ENCODE measurements at regions not wholly inside any gene's neighbourhood (a gene's known extent, or its start where the extent isn't known, plus 50 kb on each side); places are given as distances from the start of the nearest gene placed in this dataset.
A peak's percentile ranks its signal among the peaks of the same experiment; 100 is the strongest.
"Not testable (repeated sequence)": the region's sequence is repeated elsewhere in the genome, so short reads cannot be mapped to it uniquely, and the experiment has no call there.

DNA sequence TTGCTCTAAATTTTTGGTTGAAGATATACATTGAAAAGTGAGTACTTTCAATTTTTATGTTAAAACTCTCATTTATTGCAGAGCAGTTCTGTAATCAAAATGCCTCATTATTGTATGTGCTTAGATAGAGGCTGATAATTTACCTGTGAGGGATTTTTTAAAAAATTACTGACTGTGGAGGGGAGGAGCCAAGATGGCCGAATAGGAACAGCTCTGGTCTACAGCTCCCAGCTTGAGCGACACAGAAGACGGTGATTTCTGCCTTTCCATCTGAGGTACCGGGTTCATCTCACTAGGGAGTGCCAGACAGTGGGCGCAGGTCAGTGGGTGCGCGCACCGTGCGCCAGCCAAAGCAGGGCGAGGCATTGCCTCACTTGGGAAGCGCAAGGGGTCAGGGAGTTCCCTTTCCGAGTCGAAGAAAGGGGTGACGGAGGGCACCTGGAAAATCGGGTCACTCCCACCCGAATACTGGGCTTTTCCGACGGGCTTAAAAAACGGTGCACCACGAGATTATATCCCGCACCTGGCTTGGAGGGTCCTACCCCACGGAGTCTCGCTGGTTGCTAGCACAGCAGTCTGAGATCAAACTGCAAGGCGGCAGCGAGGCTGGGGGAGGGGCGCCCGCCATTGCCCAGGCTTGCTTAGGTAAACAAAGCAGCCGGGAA lies 89.4 kb downstream of the DDX11 start:
- DNase-seq (ENCODE audit: low spot score): not testable (repeated sequence)

DNA sequence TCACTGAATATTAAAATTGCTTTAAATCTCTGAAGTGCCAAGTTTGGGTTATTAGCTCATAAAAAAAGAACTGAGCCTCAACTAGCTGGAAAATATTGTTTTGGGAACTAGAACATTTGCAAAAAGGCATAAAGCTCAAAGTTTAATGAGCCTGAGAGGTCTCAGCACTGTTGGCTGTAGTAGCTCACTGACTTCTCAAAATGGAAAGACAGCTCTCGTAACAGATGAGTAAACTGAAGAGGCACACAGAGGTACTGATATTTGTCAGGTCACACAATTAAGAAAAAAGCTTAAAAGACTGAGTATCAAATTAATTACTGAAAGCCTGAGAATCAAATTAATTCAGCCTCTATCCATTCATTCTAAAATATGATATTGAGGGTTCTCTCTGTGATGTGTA lies 100.6 kb downstream of the DDX11 start:
- not testable (repeated sequence) for DNase-seq (ENCODE audit: low spot score)

DNA sequence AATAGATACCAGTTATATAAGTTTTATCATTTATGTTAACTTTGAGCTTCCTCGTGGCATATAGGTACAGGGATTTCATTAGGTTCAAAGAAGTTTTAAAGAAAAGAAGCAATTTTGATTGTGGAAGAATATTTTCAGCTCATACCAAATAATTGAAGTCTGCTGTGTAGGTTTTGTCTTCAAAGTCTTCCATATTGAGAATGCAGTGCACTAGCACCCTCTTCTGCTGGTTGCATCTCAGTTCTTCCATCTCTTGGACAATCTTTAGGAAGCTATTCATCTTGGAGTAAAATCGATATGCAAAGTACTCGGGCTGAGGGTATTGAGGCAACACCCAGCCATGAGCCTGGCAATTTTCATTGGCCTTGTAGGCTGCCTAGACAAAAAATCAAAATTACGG lies 103.9 kb downstream of the DDX11 start:
- DNase-seq (ENCODE audit: low spot score): not testable (repeated sequence)

DNA sequence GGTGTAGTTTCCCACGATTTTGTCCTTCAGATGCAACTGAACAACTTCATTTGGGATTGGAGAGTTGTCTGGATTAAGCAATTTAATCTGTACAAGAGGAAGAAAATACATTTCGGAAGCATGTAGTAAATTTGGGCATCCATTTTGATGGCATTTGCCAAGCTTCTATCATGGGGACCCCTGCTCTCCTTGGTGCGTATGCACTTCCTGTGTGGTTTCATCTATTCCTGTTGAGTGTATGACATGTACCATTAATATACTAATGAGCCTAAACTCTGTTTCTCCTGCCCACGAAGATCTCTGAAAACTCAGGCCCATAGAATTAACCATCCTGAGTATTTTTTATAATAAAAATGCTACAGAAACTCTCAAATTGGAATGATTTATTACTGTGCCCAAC lies 105.2 kb downstream of the DDX11 start:
- peak; percentile 18 for DNase-seq (ENCODE audit: low spot score)

DNA sequence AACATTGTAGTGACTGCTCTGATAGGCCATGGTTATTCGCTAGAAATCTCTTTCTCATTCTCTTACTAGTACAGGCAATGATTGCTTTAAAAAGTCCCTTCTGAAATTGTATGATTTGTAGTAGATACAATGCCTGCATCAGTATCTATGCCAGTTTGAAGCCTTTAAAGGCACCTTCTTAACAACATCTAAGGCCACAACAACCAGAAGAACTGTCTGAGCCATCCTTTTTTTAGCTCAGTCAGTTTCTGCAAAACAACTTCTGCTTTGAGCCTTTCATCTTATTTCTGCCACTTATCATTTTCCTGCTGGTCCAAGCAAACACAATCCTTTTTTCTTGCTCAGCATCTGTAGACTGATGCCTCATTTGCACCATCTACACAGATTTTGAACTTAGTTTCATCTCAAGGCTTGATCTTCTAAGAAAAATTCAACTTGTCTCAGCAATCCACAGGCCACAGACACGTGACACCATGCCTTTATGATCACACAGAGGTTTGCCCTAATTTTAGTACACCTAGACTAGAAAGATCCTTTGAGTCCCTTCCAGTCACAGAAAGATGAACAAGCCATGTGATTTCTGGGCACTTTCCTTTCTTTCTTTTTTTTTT lies 106.1 kb downstream of the DDX11 start:
- peak; percentile 52 for DNase-seq (ENCODE audit: low spot score)

DNA sequence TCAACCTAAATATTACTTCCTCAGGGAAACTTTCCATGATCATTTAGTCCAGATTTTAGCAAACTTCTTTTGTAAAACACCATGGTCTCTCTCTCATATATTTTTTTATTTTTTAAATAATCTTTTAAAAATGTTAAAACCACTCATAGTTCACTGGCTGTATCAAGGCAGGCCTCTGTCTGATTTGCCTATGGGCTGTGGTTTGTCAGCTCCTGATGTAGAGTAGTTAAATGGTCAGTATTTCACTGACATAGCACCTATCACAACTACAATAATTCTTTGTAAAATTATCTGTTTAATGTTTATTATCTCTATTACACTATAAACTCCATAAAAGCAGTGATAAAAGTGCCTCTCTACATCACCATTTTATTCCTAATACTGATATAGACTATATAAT lies 108.9 kb downstream of the DDX11 start:
- DNase-seq (ENCODE audit: low spot score): not testable (repeated sequence)

DNA sequence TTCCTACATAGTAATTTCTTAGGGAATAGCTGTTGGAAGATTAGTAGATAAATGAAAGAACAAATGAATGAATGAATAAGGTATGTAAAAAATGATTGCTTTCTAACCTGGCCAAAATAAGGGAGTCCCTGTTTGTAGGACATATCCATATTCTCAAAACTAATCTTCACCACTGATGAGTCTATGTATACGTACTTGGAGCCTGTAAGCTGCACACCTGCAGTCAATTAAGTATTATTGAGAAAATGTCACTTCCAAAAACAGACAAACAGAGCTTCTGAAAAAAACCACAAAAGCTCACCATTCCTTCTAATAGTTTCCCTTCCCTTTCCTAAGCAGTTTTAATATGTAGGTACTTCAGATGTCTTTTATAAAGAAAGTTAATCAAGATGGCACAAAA lies 109.4 kb downstream of the DDX11 start:
- DNase-seq (ENCODE audit: low spot score): peak; percentile 16

DNA sequence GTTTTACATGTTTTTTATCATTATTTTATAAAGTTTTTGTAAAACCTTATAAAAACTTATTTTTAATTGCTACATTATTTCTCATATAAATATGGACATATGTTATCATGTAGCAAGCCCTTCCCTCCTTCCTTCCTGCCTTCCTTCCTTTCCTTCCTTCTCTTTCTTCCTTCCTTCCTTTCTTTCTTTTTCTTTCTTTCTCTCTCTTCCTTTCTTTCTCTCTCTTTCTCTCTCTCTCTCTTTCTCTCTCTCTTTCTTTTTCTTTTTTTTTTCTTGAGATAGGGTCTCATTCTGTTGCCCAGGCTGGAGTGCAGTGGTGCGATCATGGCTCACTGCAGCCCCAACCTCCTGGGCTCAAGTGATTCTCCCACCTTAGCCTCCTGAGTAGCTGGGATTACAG lies 110.2 kb downstream of the DDX11 start:
- DNase-seq (ENCODE audit: low spot score): not testable (repeated sequence)

DNA sequence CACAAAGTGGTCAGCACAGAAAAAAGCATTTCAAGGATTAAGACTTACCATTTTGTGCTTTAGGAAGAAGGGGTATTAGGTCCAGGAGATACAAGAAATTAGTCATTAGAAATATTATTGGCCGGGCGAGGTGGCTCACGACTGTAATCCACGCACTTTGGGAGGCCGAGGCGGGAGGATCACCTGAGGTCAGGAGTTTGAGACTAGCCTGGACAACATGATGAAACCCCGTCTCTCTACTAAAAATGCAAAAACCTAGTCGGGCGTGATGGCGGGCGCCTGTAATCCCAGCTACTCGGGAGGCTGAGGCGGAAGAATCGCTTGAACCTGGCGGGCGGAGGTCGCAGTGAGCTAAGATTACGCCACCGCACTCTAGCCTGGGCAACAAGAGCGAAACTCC lies 111.0 kb downstream of the DDX11 start:
- DNase-seq (ENCODE audit: low spot score): not testable (repeated sequence)

DNA sequence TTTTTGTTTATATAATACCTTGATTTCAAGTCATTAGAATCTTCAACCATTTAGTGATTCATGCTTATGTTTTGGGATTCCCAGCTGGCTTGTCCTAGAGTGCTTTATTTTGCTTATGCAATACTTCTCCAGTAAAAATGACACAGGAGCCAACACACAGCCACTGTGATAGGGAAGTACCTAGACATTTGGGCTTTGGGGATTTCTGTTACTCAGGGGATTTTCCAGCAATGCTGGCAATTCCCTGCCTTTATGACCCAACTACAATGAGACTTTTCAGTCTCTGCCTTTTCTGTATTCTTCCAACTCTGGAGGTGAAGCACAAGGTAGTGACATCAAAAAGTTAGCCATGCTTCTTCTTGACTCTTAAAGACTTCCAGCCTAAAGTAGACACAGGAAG lies 119.0 kb downstream of the DDX11 start:
- not testable (repeated sequence) for DNase-seq (ENCODE audit: low spot score)

DNA sequence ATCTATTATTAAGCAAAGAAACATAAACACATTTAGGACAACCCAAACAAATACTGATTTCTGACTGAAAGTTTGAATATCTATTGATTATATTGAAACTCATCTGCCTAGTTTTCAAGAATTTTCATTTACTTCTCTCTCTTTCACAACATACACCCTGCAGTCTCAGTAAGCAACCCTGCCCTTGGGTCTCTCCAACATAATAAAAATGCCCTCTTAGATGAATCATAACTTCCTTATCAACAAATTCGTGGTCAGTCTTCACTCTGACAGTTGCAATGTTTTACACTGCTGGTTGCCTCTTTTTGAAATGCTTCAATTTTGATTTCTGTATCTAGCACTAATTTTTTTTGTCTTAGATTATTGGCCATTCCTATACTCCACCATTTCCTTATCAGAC lies 122.0 kb downstream of the DDX11 start:
- not testable (repeated sequence) for DNase-seq (ENCODE audit: low spot score)

DNA sequence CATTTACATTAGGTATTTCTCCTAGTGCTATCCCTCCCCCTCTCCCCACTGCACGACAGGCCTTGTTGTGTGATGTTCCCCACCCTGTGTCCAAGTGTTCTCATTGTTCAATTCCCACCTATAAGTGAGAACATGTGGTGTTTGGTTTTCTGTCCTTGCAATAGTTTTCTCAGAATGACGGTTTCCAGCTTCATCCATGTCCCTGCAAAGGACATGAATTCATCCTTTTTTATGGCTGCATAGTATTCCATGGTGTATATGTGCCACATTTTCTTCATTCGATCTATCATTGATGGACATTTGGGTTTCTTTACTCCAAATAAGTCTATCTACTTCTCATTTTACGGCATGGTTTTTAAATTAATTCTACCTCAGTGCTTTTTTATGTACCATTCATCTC lies 125.8 kb downstream of the DDX11 start:
- DNase-seq (ENCODE audit: low spot score): not testable (repeated sequence)

DNA sequence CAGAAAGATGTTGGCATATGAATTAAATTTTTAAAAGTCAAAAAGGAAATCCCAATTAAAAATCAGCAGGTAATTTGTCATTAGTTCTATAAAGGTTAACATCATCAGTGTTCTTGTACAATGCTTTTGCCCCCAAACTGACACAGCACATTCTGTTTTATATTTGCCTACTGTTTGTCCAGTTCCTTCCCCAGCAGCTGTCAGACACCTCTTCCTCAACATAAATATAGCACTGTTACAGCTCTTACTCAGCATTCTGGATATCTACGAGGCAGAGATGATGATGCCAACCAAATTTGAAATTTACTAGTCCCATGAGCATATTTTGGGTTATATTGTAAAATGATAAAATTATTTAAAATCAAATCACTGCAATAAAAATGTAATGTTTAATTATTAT lies 124.6 kb downstream of the SINHCAF start:
- no peak for DNase-seq (ENCODE audit: low spot score)

DNA sequence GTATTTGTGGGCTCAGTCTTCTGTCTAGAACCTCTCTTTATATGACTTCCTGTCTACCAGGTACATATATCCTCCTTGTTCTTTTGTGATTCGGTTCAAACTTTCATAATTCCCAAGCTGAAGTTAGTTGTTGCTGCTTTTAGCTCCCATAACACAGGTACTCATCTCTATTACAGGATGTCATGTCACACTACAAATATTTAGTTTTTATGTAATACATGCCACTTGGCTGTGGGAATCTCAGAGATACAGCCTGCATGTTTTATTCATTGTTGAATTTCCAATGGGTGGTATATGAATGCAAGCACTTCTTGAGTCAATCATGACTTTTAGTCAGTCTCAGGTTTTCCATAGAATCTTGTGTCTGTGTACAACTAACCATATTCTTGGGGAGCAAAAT lies 122.7 kb downstream of the SINHCAF start:
- no peak for DNase-seq (ENCODE audit: low spot score)

DNA sequence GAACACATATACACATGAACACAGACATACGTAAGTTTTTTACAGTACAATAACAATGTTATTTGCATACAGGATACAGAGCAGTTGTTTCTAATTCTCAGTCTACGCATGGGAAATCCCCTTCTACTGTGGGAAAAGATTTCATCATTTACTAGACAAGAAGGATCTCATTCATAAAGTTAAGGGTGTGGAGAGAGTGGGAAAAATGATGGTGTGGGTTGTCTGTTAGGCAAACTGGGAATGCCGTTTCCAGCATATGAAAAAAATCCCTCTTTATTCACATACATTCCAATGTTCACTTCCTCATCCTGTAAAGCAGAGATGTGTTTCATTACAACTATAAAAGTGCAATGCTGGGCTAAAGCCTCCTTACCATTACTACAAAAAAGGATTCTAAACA lies 120.9 kb downstream of the SINHCAF start:
- DNase-seq (ENCODE audit: low spot score): peak; percentile 70

DNA sequence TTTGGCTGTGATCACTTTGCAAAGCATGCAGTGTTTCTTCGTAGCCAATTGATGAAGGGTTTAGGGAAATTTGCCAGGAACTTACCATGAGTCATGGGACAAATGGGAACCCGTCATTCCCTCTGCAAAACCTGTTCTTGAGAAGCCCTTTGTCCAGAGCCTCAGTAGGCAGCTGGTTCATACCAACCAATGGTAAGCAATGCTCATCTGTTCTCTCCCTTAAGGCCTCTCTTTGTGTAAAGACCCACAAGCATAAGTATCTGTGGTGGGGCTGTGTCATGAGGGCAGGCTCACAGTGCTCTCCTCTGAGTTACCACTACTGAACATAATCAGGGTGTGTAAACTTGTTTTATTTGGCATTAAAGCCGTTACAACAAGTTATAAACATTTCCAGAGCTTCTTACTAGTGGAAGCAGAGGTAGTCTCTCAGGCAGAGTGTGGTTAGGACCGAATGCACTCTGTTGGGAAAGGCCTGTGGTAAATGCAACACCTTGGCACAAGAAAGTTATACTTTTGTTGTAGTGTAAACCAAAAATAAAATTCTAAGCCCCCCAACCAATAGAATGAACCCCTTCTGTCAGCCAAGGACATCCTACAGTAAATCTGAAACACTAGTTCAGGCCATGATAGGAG lies 119.8 kb downstream of the SINHCAF start:
- no peak for DNase-seq (ENCODE audit: low spot score)

DNA sequence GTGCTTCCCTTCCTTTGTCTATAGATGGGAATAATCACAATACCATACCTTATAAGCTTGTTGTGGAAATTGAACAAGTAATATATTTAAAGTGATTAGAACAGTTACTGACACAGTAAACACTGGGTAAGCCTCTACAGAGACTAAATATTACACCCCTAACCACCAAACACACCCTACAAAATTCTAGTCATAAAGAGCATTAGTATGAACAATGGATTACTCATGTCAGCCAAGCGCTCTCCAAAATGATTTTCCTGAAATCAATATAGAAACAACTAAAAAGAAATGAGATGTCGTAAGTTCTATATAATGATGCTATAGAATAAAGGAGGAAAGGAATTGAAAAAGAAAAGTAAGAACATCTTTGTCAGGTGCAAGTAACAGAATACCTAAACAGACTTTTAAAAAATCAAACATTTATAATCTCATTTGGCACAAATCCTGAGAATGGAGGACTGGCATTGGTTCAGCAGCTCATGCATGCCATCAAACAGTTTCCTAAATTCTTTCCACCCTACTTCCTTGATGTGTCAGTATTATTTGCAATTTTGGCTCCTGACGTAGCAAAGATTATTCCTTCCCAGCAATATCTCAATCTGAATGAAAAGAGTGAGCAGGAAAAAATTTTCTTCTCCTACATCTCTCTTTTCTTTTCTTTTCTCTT lies 118.0 kb downstream of the SINHCAF start:
- no peak for DNase-seq (ENCODE audit: low spot score)

DNA sequence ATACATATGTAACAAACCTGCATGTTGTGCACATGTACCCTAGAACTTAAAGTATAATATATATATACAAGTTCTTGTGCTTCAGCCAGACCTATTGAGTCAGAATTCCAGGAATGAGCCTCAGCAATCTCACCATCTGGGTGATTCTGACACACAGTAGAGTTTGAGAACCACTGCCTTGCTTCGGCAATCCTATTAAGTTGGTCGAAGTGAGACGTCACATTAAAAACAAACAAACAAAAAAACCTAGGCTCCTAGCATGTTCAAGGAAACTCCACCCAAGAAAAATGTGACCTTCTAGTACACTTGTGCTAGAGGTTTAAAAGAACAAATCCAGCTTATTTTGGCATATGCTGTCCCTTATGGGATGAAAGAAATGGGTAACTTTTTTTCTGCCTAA lies 115.8 kb downstream of the SINHCAF start:
- DNase-seq (ENCODE audit: low spot score): no peak

DNA sequence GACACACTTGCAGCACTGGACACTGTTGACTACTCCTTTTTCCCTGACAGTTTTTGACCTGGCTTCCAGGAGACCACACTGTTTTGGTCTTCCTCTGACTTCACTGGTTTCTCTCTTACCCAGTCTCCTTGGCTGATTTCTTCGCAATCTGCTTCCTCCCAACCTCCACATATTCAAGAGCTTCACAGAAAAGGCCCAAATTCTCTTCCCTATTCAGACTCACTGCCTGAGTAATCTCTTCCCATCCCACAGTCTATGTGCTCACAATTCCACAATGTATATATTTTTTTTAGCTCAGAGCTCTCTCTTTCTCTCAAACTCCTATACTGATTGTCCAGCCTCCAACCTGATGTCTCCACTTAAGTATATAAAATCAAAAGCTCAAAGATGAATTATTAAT lies 115.4 kb downstream of the SINHCAF start:
- no peak for DNase-seq (ENCODE audit: low spot score)

DNA sequence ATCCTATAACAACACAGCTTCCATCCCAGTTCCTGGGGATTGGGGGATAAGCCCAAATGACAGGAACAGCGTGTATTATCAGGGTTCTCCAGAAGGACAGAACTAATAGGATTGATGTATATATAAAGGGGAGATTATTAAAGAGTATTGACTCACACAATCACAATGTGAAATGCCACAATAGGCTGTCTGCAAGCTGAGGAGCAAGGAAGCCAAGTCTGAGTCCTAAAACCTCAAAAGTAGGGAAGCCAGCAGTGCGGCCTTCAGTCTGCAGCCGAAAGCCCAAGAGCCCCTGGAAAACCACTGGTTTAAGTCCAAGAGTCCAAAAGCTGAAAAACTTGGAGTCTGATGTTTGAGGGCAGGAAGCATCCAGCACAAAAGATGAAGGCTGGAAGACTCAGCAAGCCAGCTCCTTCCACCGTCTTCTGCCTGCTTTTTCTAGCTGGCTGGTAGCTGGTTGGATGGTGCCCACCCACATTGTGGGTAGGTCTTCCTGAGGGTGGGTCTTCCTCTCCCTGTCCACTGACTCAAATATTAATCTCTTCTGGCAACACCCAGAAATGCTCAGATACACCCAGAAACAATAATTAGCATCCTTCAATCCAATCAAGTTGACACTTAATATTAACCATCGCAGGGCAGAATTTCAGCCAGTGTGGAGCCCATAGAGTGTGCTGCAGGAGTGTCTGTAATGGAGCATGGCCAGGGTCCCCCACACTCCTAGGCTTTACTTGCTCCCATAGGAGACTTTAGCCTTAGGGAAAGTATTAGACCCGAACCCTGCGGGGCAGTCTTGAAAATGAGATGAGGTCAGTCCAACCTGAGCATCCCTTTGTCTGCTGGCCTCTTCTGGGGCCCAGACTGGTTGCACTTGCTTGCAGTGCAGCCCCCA lies 111.1 kb downstream of the SINHCAF start:
- DNase-seq (ENCODE audit: low spot score): no peak

DNA sequence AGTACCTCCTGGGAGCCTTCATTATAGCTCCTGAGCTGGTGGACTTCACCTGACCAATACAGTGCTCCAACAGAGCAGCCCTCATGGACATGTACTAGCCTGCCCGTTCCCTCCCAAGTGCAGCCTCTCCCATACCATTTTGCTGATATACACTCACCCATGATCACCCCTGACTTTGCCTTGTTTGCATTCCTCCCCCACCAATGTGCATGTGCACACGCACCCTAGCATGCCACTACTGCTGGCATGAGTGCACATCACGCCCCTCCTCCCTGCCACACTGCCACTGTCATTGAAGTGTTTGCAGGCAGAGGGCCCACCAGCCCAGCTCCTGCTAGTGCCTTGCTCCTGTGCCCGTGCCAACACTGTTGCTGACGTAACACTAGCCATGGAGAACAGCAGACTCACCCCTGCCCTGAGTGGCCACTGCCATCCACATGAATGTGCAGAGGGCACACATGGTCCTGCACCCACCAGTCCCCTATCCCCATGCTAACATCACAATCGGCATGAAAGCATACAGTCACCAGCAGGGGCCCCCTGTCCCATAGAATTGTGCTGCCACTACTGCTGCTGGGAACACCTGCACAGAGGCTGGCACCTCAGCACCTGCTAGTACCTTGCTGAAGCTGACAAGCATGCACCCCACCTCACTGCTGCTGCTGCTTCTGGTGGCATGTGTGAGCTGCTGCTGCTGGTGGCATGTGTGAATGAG lies 110.3 kb downstream of the SINHCAF start:
- DNase-seq (ENCODE audit: low spot score): no peak

All from NAMALWA (cell line).